ENCODE measurements at regions not wholly inside any gene's neighbourhood (a gene's known extent, or its start where the extent isn't known, plus 50 kb on each side); places are given as distances from the start of the nearest gene placed in this dataset.

DNA sequence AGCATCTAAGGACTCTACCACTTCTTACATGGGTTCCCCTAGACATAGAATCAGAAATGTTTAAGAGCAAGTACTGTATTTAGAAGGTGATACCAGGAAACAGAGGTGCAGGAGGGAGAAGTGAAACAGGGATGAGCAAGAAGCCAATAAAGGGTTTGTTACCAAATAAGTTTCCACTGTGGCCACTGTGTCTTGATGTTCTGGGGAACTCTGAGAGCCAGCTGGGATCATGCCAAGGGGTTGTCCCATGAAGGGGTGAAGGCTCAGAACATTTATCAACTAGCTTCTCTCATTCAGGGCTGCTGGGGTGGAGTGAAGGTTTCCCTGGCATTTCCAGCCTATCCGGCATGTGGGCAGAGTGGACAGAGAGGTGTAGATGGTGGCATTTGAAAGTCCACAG, 147.1 kb upstream of the SH3BP4 start:
- TF ChIP-seq, protein P1, sequence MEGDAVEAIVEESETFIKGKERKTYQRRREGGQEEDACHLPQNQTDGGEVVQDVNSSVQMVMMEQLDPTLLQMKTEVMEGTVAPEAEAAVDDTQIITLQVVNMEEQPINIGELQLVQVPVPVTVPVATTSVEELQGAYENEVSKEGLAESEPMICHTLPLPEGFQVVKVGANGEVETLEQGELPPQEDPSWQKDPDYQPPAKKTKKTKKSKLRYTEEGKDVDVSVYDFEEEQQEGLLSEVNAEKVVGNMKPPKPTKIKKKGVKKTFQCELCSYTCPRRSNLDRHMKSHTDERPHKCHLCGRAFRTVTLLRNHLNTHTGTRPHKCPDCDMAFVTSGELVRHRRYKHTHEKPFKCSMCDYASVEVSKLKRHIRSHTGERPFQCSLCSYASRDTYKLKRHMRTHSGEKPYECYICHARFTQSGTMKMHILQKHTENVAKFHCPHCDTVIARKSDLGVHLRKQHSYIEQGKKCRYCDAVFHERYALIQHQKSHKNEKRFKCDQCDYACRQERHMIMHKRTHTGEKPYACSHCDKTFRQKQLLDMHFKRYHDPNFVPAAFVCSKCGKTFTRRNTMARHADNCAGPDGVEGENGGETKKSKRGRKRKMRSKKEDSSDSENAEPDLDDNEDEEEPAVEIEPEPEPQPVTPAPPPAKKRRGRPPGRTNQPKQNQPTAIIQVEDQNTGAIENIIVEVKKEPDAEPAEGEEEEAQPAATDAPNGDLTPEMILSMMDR (IDR thresholded peaks at IDR 0.05): no peak
- TF ChIP-seq CEBPB (IDR thresholded peaks at IDR 0.05): no peak
